ENCODE measurements at regions not wholly inside any gene's neighbourhood (a gene's known extent, or its start where the extent isn't known, plus 50 kb on each side); places are given as distances from the start of the nearest gene placed in this dataset.

GRCh38 chr11:15912291-15912690 lies 444.1 kb downstream of the SOX6 start:
- Histone ChIP-seq H3K9ac (ENCODE audit: low read depth, low read length, poor library complexity, severe bottlenecking) (no peak overlapping the region), H3K36me3 (ENCODE audit: insufficient read depth, low read length) (no peaks in the 10 kb centered on the region), H2AFZ (ENCODE audit: low read length) (no peak overlapping the region), H3K9me2 (replicated peaks; ENCODE audit: low read depth, low read length) (no peaks in the 10 kb centered on the region), H3F3A (ENCODE audit: low read depth) (no peaks in the 10 kb centered on the region), H3K27me3 (ENCODE audit: insufficient read depth, low read length, poor library complexity, severe bottlenecking) (no peaks in the 10 kb centered on the region), H3K4me3 (ENCODE audit: low read length, poor library complexity, severe bottlenecking) (no peak overlapping the region), H3K4me2 (ENCODE audit: low read depth, low read length, poor library complexity, severe bottlenecking) (no peak overlapping the region), H3K79me2 (ENCODE audit: insufficient read depth, low read length) (no peaks in the 10 kb centered on the region), H3K4me1 (ENCODE audit: insufficient read depth, low read length, poor library complexity, severe bottlenecking) (no peaks in the 10 kb centered on the region), H4K20me1 (ENCODE audit: insufficient read depth, low read length, poor library complexity, severe bottlenecking) (no peaks in the 10 kb centered on the region), H3K9me3 (ENCODE audit: insufficient read depth, low read depth, low read length) (no peaks in the 10 kb centered on the region)
- TF ChIP-seq EZH2phosphoT487 (IDR thresholded peaks at IDR 0.05; ENCODE audit: borderline replicate concordance) (no peak), CTCF (conservative IDR thresholded peaks at IDR 0.05; ENCODE audit: low read length) (no peak)

- Histone ChIP-seq H3K27me3 (ENCODE audit: insufficient read depth, low read length, poor library complexity, severe bottlenecking) (no peaks in the 10 kb centered on the region), H3K79me2 (ENCODE audit: insufficient read depth, low read length) (no peaks in the 10 kb centered on the region), H3K9me2 (replicated peaks; ENCODE audit: low read depth, low read length) (no peaks in the 10 kb centered on the region), H3K9me3 (ENCODE audit: insufficient read depth, low read depth, low read length) (no peaks in the 10 kb centered on the region), H3K4me3 (ENCODE audit: low read length, poor library complexity, severe bottlenecking) (no peak overlapping the region), H3F3A (ENCODE audit: low read depth) (no peaks in the 10 kb centered on the region), H3K4me1 (ENCODE audit: insufficient read depth, low read length, poor library complexity, severe bottlenecking) (no peaks in the 10 kb centered on the region), H4K20me1 (ENCODE audit: insufficient read depth, low read length, poor library complexity, severe bottlenecking) (no peaks in the 10 kb centered on the region), H3K4me2 (ENCODE audit: low read depth, low read length, poor library complexity, severe bottlenecking) (no peak overlapping the region), H2AFZ (ENCODE audit: low read length) (no peak overlapping the region), H3K36me3 (ENCODE audit: insufficient read depth, low read length) (no peaks in the 10 kb centered on the region), H3K9ac (ENCODE audit: low read depth, low read length, poor library complexity, severe bottlenecking) (no peak overlapping the region)
- TF ChIP-seq CTCF (conservative IDR thresholded peaks at IDR 0.05; ENCODE audit: low read length) (no peak), EZH2phosphoT487 (IDR thresholded peaks at IDR 0.05; ENCODE audit: borderline replicate concordance) (no peak)
Measured at GRCh38 chr11:15912825-15913224, 443.5 kb downstream of the SOX6 start.

GRCh38 chr11:15913261-15913660 lies 443.1 kb downstream of the SOX6 start:
- no peaks in the 10 kb centered on the region for H3F3A ChIP-seq (ENCODE audit: low read depth)
- H3K9me2 ChIP-seq (replicated peaks; ENCODE audit: low read depth, low read length) = no peaks in the 10 kb centered on the region
- H3K36me3 ChIP-seq (ENCODE audit: insufficient read depth, low read length) = no peaks in the 10 kb centered on the region
- H3K27me3 ChIP-seq (ENCODE audit: insufficient read depth, low read length, poor library complexity, severe bottlenecking) = no peaks in the 10 kb centered on the region
- no peak overlapping the region for H3K4me2 ChIP-seq (ENCODE audit: low read depth, low read length, poor library complexity, severe bottlenecking)
- TF ChIP-seq EZH2phosphoT487 (IDR thresholded peaks at IDR 0.05; ENCODE audit: borderline replicate concordance) (no peak), CTCF (conservative IDR thresholded peaks at IDR 0.05; ENCODE audit: low read length) (peak; percentile 43; the same call in 1 of the 2 replicates)
- no peak overlapping the region for H3K9ac ChIP-seq (ENCODE audit: low read depth, low read length, poor library complexity, severe bottlenecking)
- H3K9me3 ChIP-seq (ENCODE audit: insufficient read depth, low read depth, low read length) = no peaks in the 10 kb centered on the region
- H2AFZ ChIP-seq (ENCODE audit: low read length) = no peak overlapping the region
- no peaks in the 10 kb centered on the region for H3K79me2 ChIP-seq (ENCODE audit: insufficient read depth, low read length)
- H3K4me3 ChIP-seq (ENCODE audit: low read length, poor library complexity, severe bottlenecking) = no peak overlapping the region
- no peaks in the 10 kb centered on the region for H3K4me1 ChIP-seq (ENCODE audit: insufficient read depth, low read length, poor library complexity, severe bottlenecking)
- H4K20me1 ChIP-seq (ENCODE audit: insufficient read depth, low read length, poor library complexity, severe bottlenecking) = no peaks in the 10 kb centered on the region
